A549 (cell line): ENCODE measurements at regions not wholly inside any gene's neighbourhood (a gene's known extent, or its start where the extent isn't known, plus 50 kb on each side); places are given as distances from the start of the nearest gene placed in this dataset.

Source experiments
- ATAC-seq, 2 experiments: fragments of 200-7000 bp in 1 of 2; fragments of >200 bp in 1 of 2; cut with Nextera tagmentation in 1 of 2; cut with Tn5 transposase in 1 of 2; 3 replicates each; pipeline versions ENCODE4 v1.8.0 to v1.9.1; 2018 to 2020; ENCODE audit warnings: mild to moderate bottlenecking in 1 of 2, moderate library complexity in 1 of 2
- CTCF ChIA-PET: fragments of 300-600 bp; sonication (Branson Sonifier 250); formaldehyde crosslinking; extraction: SDS; loops from one replicate; lab custom pipeline; 2021; ENCODE audit warnings: antibody characterized with exemption, inconsistent platforms; lab: Yijun Ruan, JAX
- POLR2A ChIA-PET: fragments of 350-600 bp; formaldehyde crosslinking; extraction: SDS; loops from one replicate; lab custom pipeline; 2021; ENCODE audit warnings: antibody characterized with exemption, inconsistent platforms; lab: Yijun Ruan, JAX
- DNase-seq, 2 experiments: peaks; one replicate each; pipeline versions ENCODE4 v3.0.0 to v3.0.0-alpha.2; 2011 to 2016; ENCODE audit warnings: low read depth in 1 of 2, low spot score in 1 of 2
- FAIRE-seq: peaks from 2 replicates; lab custom pipeline; 2011; peaks lifted over from hg19 to GRCh38; lab: Jason Lieb, UNC
- H3K27ac ChIP-seq, 2 experiments: fragments of >200 bp; sonication (Bioruptor Twin); formaldehyde crosslinking; 3 replicates each; pipeline ENCODE4 v1.5.1; 2016 to 2017
- H3K4me1 ChIP-seq: fragments of >200 bp; sonication (Bioruptor Twin); formaldehyde crosslinking; 3 replicates; pipeline ENCODE4 v1.6.1; 2016
- H3K4me2 ChIP-seq: fragments of >200 bp; sonication (Bioruptor Twin); formaldehyde crosslinking; 3 replicates; pipeline ENCODE4 v1.6.1; 2016
- H3K4me3 ChIP-seq: fragments of >200 bp; sonication (Bioruptor Twin); formaldehyde crosslinking; 3 replicates; pipeline ENCODE4 v1.5.1; 2016
- H3K9me3 ChIP-seq: fragments of >200 bp; sonication (Bioruptor Twin); formaldehyde crosslinking; 3 replicates; pipeline ENCODE4 v1.6.1; 2016
- BHLHE40 ChIP-seq: IDR thresholded peaks from 2 replicates; pipeline ENCODE4 v1.6.1; 2012; ENCODE audit warnings: low read depth, low read length, inconsistent platforms
- CBX2 ChIP-seq: fragments of 200-600 bp; sonication (generic); IDR thresholded peaks from 2 replicates; pipeline ENCODE4 v1.6.1; 2016; ENCODE audit warnings: low read depth, mild to moderate bottlenecking, borderline replicate concordance
- CEBPB ChIP-seq, 2 experiments: fragments of >200 bp in 1 of 2; sonication (Bioruptor Twin) in 1 of 2; formaldehyde crosslinking in 1 of 2; IDR thresholded peaks; 2 replicates each; pipeline ENCODE4 v1.6.1; 2012 to 2016
- CHD2 ChIP-seq: fragments of 150-350 bp; IDR thresholded peaks from 2 replicates; pipeline ENCODE4 v1.6.1; 2014; ENCODE audit warnings: low read length; ENCODE audit not compliant: partially characterized antibody
- CHD4 ChIP-seq: fragments of 200-600 bp; sonication (generic); IDR thresholded peaks from 2 replicates; pipeline ENCODE4 v1.6.1; 2016; ENCODE audit warnings: antibody characterized with exemption, mild to moderate bottlenecking, borderline replicate concordance
- EP300 ChIP-seq, 2 experiments: fragments of >200 bp; sonication (Bioruptor Twin); formaldehyde crosslinking; IDR thresholded peaks; 2 replicates in 1 of 2; 3 replicates in 1 of 2; pipeline ENCODE4 v1.6.1; 2016 to 2017
- ESRRA ChIP-seq: fragments of 150-350 bp; IDR thresholded peaks from 2 replicates; pipeline ENCODE4 v1.6.1; 2014; ENCODE audit warnings: mild to moderate bottlenecking, low read length, borderline replicate concordance
- FOXS1 ChIP-seq: fragments of 250-450 bp; sonication (Bioruptor Pico); IDR thresholded peaks from 2 replicates; pipeline ENCODE4 v1.5.0; 2020; ENCODE audit warnings: mild to moderate bottlenecking, moderate library complexity
- GATA3 ChIP-seq: IDR thresholded peaks from 2 replicates; pipeline ENCODE4 v1.6.1; 2012; ENCODE audit warnings: borderline replicate concordance
- HES2 ChIP-seq: fragments of >200 bp; sonication (Bioruptor Twin); formaldehyde crosslinking; IDR thresholded peaks from 2 replicates; pipeline ENCODE4 v1.6.1; 2016
- HOXA7 ChIP-seq: fragments of 250-450 bp; sonication (Bioruptor Pico); IDR thresholded peaks from 2 replicates; pipeline ENCODE4 v1.5.0; 2020; ENCODE audit warnings: mild to moderate bottlenecking, moderate library complexity
- HOXB13 ChIP-seq: fragments of 250-450 bp; sonication (Bioruptor Pico); IDR thresholded peaks from 2 replicates; pipeline ENCODE4 v1.5.0; 2020; ENCODE audit warnings: low read depth, mild to moderate bottlenecking, moderate library complexity
- HOXB5 ChIP-seq: fragments of 250-450 bp; sonication (Bioruptor Pico); IDR thresholded peaks from 2 replicates; pipeline ENCODE4 v1.5.0; 2020; ENCODE audit warnings: mild to moderate bottlenecking, moderate library complexity
- JUN ChIP-seq, 2 experiments: fragments of >200 bp; sonication (Bioruptor Twin); formaldehyde crosslinking; IDR thresholded peaks; 2 replicates in 1 of 2; 3 replicates in 1 of 2; pipeline ENCODE4 v1.6.1; 2016 to 2017
- JUNB ChIP-seq: fragments of >200 bp; sonication (Bioruptor Twin); formaldehyde crosslinking; IDR thresholded peaks from 2 replicates; pipeline ENCODE4 v1.6.1; 2016
- KDM1A ChIP-seq: fragments of 200-600 bp; sonication (generic); IDR thresholded peaks from 2 replicates; pipeline ENCODE4 v1.6.1; 2016; ENCODE audit warnings: low read depth, mild to moderate bottlenecking
- MAFK ChIP-seq: fragments of 450-650 bp; IDR thresholded peaks from 2 replicates; pipeline ENCODE4 v1.6.1; 2014; ENCODE audit not compliant: partially characterized antibody
- MAZ ChIP-seq: fragments of 150-350 bp; IDR thresholded peaks from 2 replicates; pipeline ENCODE4 v1.6.1; 2014; ENCODE audit warnings: antibody characterized with exemption, low read depth, low read length, borderline replicate concordance
- NPAS2 ChIP-seq: fragments of 250-450 bp; sonication (Bioruptor Pico); IDR thresholded peaks from 2 replicates; pipeline ENCODE4 v1.8.0; 2022; ENCODE audit warnings: mild to moderate bottlenecking, moderate library complexity, borderline replicate concordance
- NR3C1 ChIP-seq: fragments of >200 bp; sonication (Bioruptor Twin); formaldehyde crosslinking; IDR thresholded peaks from 3 replicates; pipeline ENCODE4 v1.6.1; 2017
- PBX3 ChIP-seq: IDR thresholded peaks from 2 replicates; pipeline ENCODE4 v1.6.1; 2012
- PHF8 ChIP-seq: fragments of 200-600 bp; sonication (generic); IDR thresholded peaks from 2 replicates; pipeline ENCODE4 v1.6.1; 2016; ENCODE audit warnings: low read depth, mild to moderate bottlenecking, antibody characterized with exemption, moderate library complexity, borderline replicate concordance
- POLR2A ChIP-seq: IDR thresholded peaks from 2 replicates; pipeline ENCODE4 v1.6.1; 2012; ENCODE audit warnings: mild to moderate bottlenecking, low read length
- RAD21 ChIP-seq, 2 experiments: fragments of >200 bp in 1 of 2; sonication (Bioruptor Twin) in 1 of 2; formaldehyde crosslinking in 1 of 2; IDR thresholded peaks in 1 of 2; conservative IDR thresholded peaks in 1 of 2; 2 replicates in 1 of 2; 3 replicates in 1 of 2; pipeline ENCODE4 v1.6.1; 2012 to 2018; ENCODE audit warnings: inconsistent platforms in 1 of 2
- RCOR1 ChIP-seq: fragments of 150-350 bp; IDR thresholded peaks from 2 replicates; pipeline ENCODE4 v1.6.1; 2014; ENCODE audit warnings: antibody characterized with exemption, low read length, low read depth
- REST ChIP-seq: fragments of 200-600 bp; sonication (generic); IDR thresholded peaks from 2 replicates; pipeline ENCODE4 v1.6.1; 2016; ENCODE audit warnings: antibody characterized with exemption, mild to moderate bottlenecking, moderate library complexity
- RNF2 ChIP-seq: fragments of 200-600 bp; sonication (generic); IDR thresholded peaks from 2 replicates; pipeline ENCODE4 v1.6.1; 2016; ENCODE audit warnings: low read depth, mild to moderate bottlenecking, antibody characterized with exemption, moderate library complexity, borderline replicate concordance
- SREBF2 ChIP-seq: fragments of 450-650 bp; IDR thresholded peaks from 2 replicates; pipeline ENCODE4 v1.6.1; 2014; ENCODE audit warnings: mild to moderate bottlenecking, moderate library complexity
- ZFP36 ChIP-seq: fragments of 450-650 bp; IDR thresholded peaks from 2 replicates; pipeline ENCODE4 v1.6.1; 2014; ENCODE audit warnings: borderline replicate concordance; ENCODE audit not compliant: partially characterized antibody
- whole genome bisulfite sequencing: methylation state at CpG from one replicate; pipeline ENCODE4 v1.1.6; 2017; ENCODE audit errors: missing lambda C conversion rate; 5-methylcytosine and 5-hydroxymethylcytosine counted together
- TF ChIP-seq, protein P1 (sequence below): IDR thresholded peaks from 2 replicates; pipeline ENCODE4 v1.6.1; 2012

DNA sequence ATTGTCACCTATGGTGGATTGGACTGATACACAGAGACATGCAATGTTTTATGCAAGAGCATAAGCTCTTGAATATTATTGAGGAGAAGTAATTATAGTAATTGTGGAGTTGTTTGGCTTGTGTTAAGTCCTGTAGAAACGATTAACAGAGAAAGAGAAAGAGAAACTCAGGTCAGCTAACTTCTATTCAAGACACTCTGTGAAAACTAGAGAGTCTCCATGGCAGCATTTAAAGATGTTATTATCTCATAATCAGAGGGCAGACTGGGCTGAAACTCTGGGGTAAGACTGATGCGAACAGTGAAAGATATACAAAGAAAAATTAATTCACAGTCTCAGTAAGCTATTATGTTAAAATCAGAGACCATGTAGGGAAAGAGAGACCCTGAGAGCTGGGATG is 625.7 kb downstream of the FAT4 start:
- ChIA-PET POLR2A (no interaction called here), CTCF (no interaction called here)
- ATAC-seq, result no peak
- Histone ChIP-seq H3K27ac (no peak overlapping the region), H3K4me2 (no peak overlapping the region), H3K4me3 (no peak overlapping the region), H3K9me3 (no peaks in the 10 kb centered on the region), H3K4me1 (no peaks in the 10 kb centered on the region)
- no peak for TF ChIP-seq RAD21 (conservative IDR thresholded peaks at IDR 0.05 in 1 of 2, IDR thresholded peaks at IDR 0.05 in 1 of 2)
- no peak for TF ChIP-seq NR3C1
- TF ChIP-seq CBX2, result no peak
- no peak for TF ChIP-seq PHF8
- no peak for TF ChIP-seq ZFP36
- TF ChIP-seq, protein P1, sequence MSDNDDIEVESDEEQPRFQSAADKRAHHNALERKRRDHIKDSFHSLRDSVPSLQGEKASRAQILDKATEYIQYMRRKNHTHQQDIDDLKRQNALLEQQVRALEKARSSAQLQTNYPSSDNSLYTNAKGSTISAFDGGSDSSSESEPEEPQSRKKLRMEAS, result no peak
- TF ChIP-seq NPAS2 (CRISPR knock-in tag), result no peak
- no peak for TF ChIP-seq REST
- TF ChIP-seq KDM1A, result no peak
- TF ChIP-seq MAFK, result no peak
- no peak for TF ChIP-seq CHD4
- TF ChIP-seq JUNB, result no peak
- no peak for TF ChIP-seq JUN (IDR thresholded peaks at IDR 0.05)
- no peak for TF ChIP-seq SREBF2
- no peak for TF ChIP-seq HOXB5 (CRISPR knock-in tag)
- TF ChIP-seq HES2, result no peak
- TF ChIP-seq ESRRA, result no peak
- no peak for FAIRE-seq
- 26% methylated on average over 2 of the region's 2 CpGs for WGBS
- no peak for DNase-seq

DNA sequence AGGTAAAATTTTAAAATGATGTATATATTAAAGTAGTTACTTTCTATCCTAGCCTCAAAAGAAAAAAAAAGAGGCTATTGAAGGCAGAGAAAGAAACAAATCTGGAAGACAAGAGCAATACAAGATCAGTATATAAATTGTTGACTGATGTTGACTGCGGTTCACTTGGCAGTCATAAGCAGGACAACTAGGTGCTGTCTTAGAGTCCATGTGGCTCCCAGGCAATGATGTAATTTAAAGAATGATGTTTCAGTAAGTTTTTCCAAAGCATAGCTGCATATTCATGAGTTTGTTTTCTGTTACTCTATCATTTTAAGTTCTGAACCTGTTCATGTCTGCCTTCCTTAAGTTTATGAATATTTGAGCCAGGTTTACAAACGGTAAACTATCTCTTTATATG is 630.2 kb downstream of the FAT4 start:
- FAIRE-seq (no peak), DNase-seq (no peak), ATAC-seq (no peak)
- TF ChIP-seq NPAS2 (CRISPR knock-in tag) (no peak), NR3C1 (no peak), PBX3 (no peak)
- Histone ChIP-seq H3K27ac (no peak overlapping the region), H3K4me2 (no peak overlapping the region), H3K4me1 (no peaks in the 10 kb centered on the region), H3K4me3 (no peak overlapping the region), H3K9me3 (no peaks in the 10 kb centered on the region)
- POLR2A ChIA-PET, result no interaction called here
- WGBS, result 48% methylated on average over 2 of the region's 2 CpGs
- CTCF ChIA-PET, result no interaction called here

DNA sequence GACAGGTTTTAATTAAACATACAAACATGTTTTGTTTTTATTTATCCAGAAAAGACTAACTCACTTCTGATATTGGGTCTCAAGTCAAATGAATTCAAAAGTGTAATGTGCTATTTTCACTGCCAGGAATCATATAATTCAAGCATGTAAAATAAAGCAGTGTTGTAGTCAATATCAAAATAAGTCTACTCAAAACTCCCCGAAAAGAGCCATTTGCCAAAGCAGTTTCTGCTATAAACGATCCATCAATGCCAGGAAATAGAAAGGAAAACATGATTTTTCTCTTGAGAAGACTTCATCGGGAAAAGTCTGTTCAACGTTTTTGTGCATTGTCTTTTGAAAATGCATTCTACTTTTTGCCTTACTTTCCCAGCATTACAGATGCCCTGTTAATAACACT is 633.3 kb downstream of the FAT4 start:
- H3K4me2 ChIP-seq, result no peak overlapping the region
- 32% methylated on average over 4 of the region's 4 CpGs for WGBS
- TF ChIP-seq BHLHE40 (no peak), HOXA7 (CRISPR knock-in tag) (no peak), CHD2 (no peak), POLR2A (no peak), HES2 (no peak), JUNB (no peak), RNF2 (no peak), RCOR1 (no peak), CEBPB (IDR thresholded peaks at IDR 0.05) (no peak), PBX3 (no peak), HOXB13 (CRISPR knock-in tag) (no peak), FOXS1 (CRISPR knock-in tag) (no peak), MAZ (no peak), GATA3 (no peak), EP300 (IDR thresholded peaks at IDR 0.05) (no peak)
- TF ChIP-seq, all 56 proteins: peak for 0
- Histone ChIP-seq H3K4me3 (no peak overlapping the region), H3K27ac (no peak overlapping the region), H3K4me1 (no peaks in the 10 kb centered on the region), H3K9me3 (no peaks in the 10 kb centered on the region)
- POLR2A ChIA-PET, result no interaction called here
- ATAC-seq, result no peak
- DNase-seq, result no peak
- no peak for FAIRE-seq
- CTCF ChIA-PET, result no interaction called here
